ENCODE measurements at regions not wholly inside any gene's neighbourhood (a gene's known extent, or its start where the extent isn't known, plus 50 kb on each side); places are given as distances from the start of the nearest gene placed in this dataset.
"Not testable (repeated sequence)": the region's sequence is repeated elsewhere in the genome, so short reads cannot be mapped to it uniquely, and the experiment has no call there.

GRCh38 chr21:35568643-35569042 is 491.7 kb downstream of the SETD4 start:
- DNase-seq (ENCODE audit: low spot score) = no peak

GRCh38 chr21:35566874-35567273 is 493.5 kb downstream of the SETD4 start:
- DNase-seq (ENCODE audit: low spot score) = no peak

- peak; percentile 56 for DNase-seq (ENCODE audit: low spot score)
These were observed 495.1 kb downstream of the SETD4 start for GRCh38 chr21:35565204-35565611.

- DNase-seq (ENCODE audit: low spot score) = peak; percentile 31
These were observed 496.4 kb downstream of the SETD4 start for GRCh38 chr21:35563885-35564451.

GRCh38 chr21:35562876-35563275 is 497.4 kb downstream of the SETD4 start:
- no peak for DNase-seq (ENCODE audit: low spot score)

- no peak for DNase-seq (ENCODE audit: low spot score)
These were observed 499.2 kb downstream of the SETD4 start for GRCh38 chr21:35561116-35561515.

- DNase-seq (ENCODE audit: low spot score) = peak; percentile 26
These were observed 500.5 kb downstream of the SETD4 start for GRCh38 chr21:35559829-35560225.

GRCh38 chr21:35559128-35559828 is 501.0 kb downstream of the SETD4 start:
- peak; percentile 78 for DNase-seq (ENCODE audit: low spot score)

- DNase-seq (ENCODE audit: low spot score) = no peak
These were observed 503.8 kb downstream of the SETD4 start for GRCh38 chr21:35556536-35556935.

GRCh38 chr21:35552483-35552882 is 503.4 kb upstream of the RUNX1 start:
- DNase-seq (ENCODE audit: low spot score) = not testable (repeated sequence)

GRCh38 chr21:35548904-35549615 is 500.0 kb upstream of the RUNX1 start:
- no peak for DNase-seq (ENCODE audit: low spot score)

- no peak for DNase-seq (ENCODE audit: low spot score)
These were observed 499.1 kb upstream of the RUNX1 start for GRCh38 chr21:35547946-35548774.

- DNase-seq (ENCODE audit: low spot score) = no peak
These were observed 494.6 kb upstream of the RUNX1 start for GRCh38 chr21:35543746-35544145.

- no peak for DNase-seq (ENCODE audit: low spot score)
These were observed 492.0 kb upstream of the RUNX1 start for GRCh38 chr21:35540950-35541638.

GRCh38 chr21:35538386-35538785 is 489.3 kb upstream of the RUNX1 start:
- no peak for DNase-seq (ENCODE audit: low spot score)

- DNase-seq (ENCODE audit: low spot score) = no peak
These were observed 488.5 kb upstream of the RUNX1 start for GRCh38 chr21:35537604-35538003.

- no peak for DNase-seq (ENCODE audit: low spot score)
These were observed 484.8 kb upstream of the RUNX1 start for GRCh38 chr21:35533893-35534292.

GRCh38 chr21:35530766-35531165 is 481.7 kb upstream of the RUNX1 start:
- no peak for DNase-seq (ENCODE audit: low spot score)

GRCh38 chr21:35529171-35529863 is 480.2 kb upstream of the RUNX1 start:
- peak; percentile 33 for DNase-seq (ENCODE audit: low spot score)

- peak; percentile 22 for DNase-seq (ENCODE audit: low spot score)
These were observed 479.3 kb upstream of the RUNX1 start for GRCh38 chr21:35528116-35529042.

Measured in AG08396 (cell line).